Activated B cell treated with CpG ODN at 0.5 μM for 24 hours (primary cell): ENCODE measurements at regions not wholly inside any gene's neighbourhood (a gene's known extent, or its start where the extent isn't known, plus 50 kb on each side); places are given as distances from the start of the nearest gene placed in this dataset.
"Not testable (repeated sequence)": the region's sequence is repeated elsewhere in the genome, so short reads cannot be mapped to it uniquely, and the experiment has no call there.

Source experiments
- ATAC-seq: fragments of 200-7000 bp; cut with Tn5 transposase; one replicate; pipeline ENCODE4 v1.10.0; 2021; ENCODE audit warnings: low read depth, mild to moderate bottlenecking, moderate library complexity
- CTCF ChIA-PET: fragments of 350-600 bp; sonication (Branson Sonifier 250); formaldehyde crosslinking; loops from one replicate; lab custom pipeline; 2021; ENCODE audit warnings: antibody characterized with exemption; lab: Charles Lee
- POLR2A ChIA-PET: fragments of 350-600 bp; sonication (Branson Sonifier 250); formaldehyde crosslinking; loops from one replicate; lab custom pipeline; 2021; ENCODE audit warnings: antibody characterized with exemption; lab: Charles Lee
- DNase-seq: peaks from one replicate; pipeline ENCODE4 v3.0.0; 2022
- H3K27ac Mint-ChIP-seq: one replicate; pipeline ENCODE4 v1.8.0; 2020; ENCODE audit warnings: mixed read lengths
- H3K27me3 Mint-ChIP-seq: one replicate; pipeline ENCODE4 v1.8.0; 2021; ENCODE audit warnings: mixed read lengths
- H3K36me3 Mint-ChIP-seq: one replicate; pipeline ENCODE4 v1.8.0; 2021; ENCODE audit warnings: low read depth, mixed read lengths
- H3K4me1 Mint-ChIP-seq: one replicate; pipeline ENCODE4 v1.8.0; 2021; ENCODE audit warnings: mixed read lengths
- H3K4me3 Mint-ChIP-seq: one replicate; pipeline ENCODE4 v1.8.0; 2020; ENCODE audit warnings: mild to moderate bottlenecking, mixed read lengths
- H3K9me3 Mint-ChIP-seq: one replicate; pipeline ENCODE4 v1.8.0; 2020; ENCODE audit warnings: mixed read lengths
- CTCF ChIP-seq: fragments of 200-600 bp; IDR thresholded peaks from one replicate; pipeline ENCODE4 v1.8.0; 2022; ENCODE audit warnings: antibody characterized with exemption, mild to moderate bottlenecking
- intact Hi-C: fragments of 100-400 bp; cut with micrococcal nuclease; formaldehyde crosslinking; loops from one replicate; pipeline ENCODE4 v1.15.1; 2024

GRCh38 chr4:3589946-3590924 lies 58.0 kb upstream of the LRPAP1 start:
- CTCF ChIA-PET, intact Hi-C loops, H3K4me1 Mint-ChIP-seq, H3K36me3 Mint-ChIP-seq, DNase-seq, POLR2A ChIA-PET, H3K9me3 Mint-ChIP-seq, H3K27ac Mint-ChIP-seq, H3K4me3 Mint-ChIP-seq, ATAC-seq: not testable (repeated sequence)
- H3K27me3 Mint-ChIP-seq = peaks cover 10% of the 10 kb centered on the region

DNA sequence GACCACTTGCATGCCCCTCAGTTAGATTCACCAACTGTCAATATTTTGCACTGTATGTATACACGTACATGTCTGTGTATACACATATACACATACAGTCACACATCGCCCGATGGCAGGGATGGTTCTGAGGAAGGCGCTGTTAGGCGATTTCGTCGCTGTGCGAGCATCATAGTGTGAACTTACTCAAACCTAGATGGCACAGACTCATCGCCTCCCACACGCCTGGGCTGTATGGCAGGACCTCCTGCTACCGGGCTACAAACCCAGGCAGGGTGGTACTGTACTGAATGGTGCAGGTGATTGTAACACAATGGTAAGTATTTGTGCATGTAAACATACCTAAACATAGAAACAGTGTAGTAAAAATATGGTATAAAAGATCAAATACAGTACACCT lies 57.2 kb upstream of the LRPAP1 start:
- ATAC-seq, CTCF ChIA-PET, H3K36me3 Mint-ChIP-seq, H3K4me3 Mint-ChIP-seq, POLR2A ChIA-PET, H3K27me3 Mint-ChIP-seq, H3K27ac Mint-ChIP-seq, H3K9me3 Mint-ChIP-seq, intact Hi-C loops, H3K4me1 Mint-ChIP-seq, DNase-seq: not testable (repeated sequence)

GRCh38 chr4:3588517-3589194 lies 56.4 kb upstream of the LRPAP1 start:
- intact Hi-C loops, H3K27me3 Mint-ChIP-seq, H3K4me1 Mint-ChIP-seq, ATAC-seq, H3K36me3 Mint-ChIP-seq, DNase-seq, H3K4me3 Mint-ChIP-seq, CTCF ChIA-PET, H3K27ac Mint-ChIP-seq, POLR2A ChIA-PET, H3K9me3 Mint-ChIP-seq: not testable (repeated sequence)

- CTCF ChIA-PET, H3K4me1 Mint-ChIP-seq, H3K4me3 Mint-ChIP-seq, H3K27ac Mint-ChIP-seq, H3K9me3 Mint-ChIP-seq, intact Hi-C loops, DNase-seq, POLR2A ChIA-PET, H3K36me3 Mint-ChIP-seq, ATAC-seq: not testable (repeated sequence)
- peaks cover 10% of the 10 kb centered on the region for H3K27me3 Mint-ChIP-seq
These were observed 54.4 kb upstream of the LRPAP1 start for GRCh38 chr4:3586596-3586995.

DNA sequence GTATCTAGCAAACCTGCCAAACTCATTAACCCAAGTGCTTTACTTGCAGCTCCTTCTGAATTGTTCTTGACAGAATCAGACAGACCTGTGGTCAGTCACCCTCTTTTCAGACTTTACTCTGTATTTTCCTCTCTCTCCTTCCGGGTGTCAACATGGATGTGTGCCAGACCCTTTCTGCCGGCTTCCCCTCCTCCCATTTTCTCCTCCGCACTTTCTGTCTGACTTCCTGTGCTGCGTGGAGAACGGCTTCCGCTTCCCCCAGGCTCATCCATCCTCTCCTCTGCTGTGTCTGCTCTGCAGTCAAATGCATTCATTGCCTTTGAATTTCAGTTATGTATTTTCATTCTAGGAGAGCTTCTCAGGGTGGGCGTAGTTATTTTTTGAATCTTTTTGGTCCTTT lies 53.3 kb upstream of the LRPAP1 start:
- H3K4me3 Mint-ChIP-seq, CTCF ChIA-PET, H3K4me1 Mint-ChIP-seq, H3K27ac Mint-ChIP-seq, H3K36me3 Mint-ChIP-seq, intact Hi-C loops, DNase-seq, ATAC-seq, H3K9me3 Mint-ChIP-seq, POLR2A ChIA-PET: not testable (repeated sequence)
- peaks cover 10% of the 10 kb centered on the region for H3K27me3 Mint-ChIP-seq

DNA sequence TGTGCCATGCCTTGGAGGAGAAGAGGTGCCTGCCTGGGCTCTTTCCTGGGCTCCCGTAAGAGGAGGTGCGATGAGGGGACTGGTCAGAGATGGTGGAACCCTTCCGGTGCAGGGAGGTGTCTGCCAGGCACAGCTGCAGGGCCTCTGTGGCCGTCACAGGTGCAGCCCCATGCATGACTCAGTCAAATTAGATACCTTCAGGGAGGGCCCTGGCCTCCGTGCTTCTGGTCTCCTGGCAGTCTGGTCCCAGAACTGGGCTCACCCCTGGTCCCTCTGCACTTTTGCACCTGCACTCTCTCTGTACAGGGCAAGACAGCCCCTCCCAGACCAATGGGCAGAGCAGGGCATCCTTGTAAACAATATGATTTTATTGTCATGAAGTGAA lies 49.9 kb upstream of the LRPAP1 start:
- H3K9me3 Mint-ChIP-seq = peaks cover 3% of the 10 kb centered on the region
- ATAC-seq (no peak), DNase-seq (no peak)
- no peaks in the 10 kb centered on the region for H3K36me3 Mint-ChIP-seq
- no peaks in the 10 kb centered on the region for H3K4me1 Mint-ChIP-seq
- peaks cover 17% of the 10 kb centered on the region for H3K27me3 Mint-ChIP-seq
- no peak for TF ChIP-seq CTCF
- ChIA-PET CTCF (no interaction called here), POLR2A (no interaction called here)
- intact Hi-C loops = no loop called here
- no peak overlapping the region for H3K4me3 Mint-ChIP-seq
- H3K27ac Mint-ChIP-seq = no peak overlapping the region
